ENCODE measurements at regions not wholly inside any gene's neighbourhood (a gene's known extent, or its start where the extent isn't known, plus 50 kb on each side); places are given as distances from the start of the nearest gene placed in this dataset.

DNA sequence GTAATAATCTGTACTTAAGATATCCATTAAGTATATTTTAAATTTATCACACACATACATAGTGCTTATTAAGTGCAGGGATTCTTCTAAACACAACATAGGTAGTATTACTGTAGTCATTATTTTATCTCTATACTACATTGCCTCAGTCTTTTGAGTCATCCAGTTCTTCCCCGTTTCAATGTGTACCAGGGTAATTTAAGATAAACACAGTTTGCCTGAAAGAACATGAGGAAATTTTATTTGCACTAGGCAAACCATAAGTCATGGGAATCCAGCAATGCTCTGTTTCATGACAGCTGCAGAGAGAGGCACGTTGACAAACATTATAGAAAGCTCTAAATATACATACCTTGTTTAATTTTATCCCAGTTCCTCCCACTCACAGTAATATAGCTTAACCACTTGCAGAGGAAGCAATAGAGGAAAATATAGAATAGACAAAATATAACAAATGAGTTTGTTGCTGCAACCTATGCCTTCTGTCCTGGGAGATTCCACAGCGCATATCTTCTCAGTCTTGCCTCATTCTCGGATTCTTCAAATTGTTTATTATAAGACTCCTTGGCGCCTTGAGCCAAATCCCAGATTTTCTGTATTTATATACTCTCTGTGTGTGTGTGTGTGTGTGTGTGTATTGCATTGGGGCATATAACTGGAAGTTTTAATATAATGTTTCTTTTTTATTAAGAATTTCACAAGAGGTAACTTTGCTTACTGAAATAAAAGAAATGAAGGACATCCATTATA is 258.6 kb downstream of the FAM133A start (continued):
- TF ChIP-seq, protein P1, sequence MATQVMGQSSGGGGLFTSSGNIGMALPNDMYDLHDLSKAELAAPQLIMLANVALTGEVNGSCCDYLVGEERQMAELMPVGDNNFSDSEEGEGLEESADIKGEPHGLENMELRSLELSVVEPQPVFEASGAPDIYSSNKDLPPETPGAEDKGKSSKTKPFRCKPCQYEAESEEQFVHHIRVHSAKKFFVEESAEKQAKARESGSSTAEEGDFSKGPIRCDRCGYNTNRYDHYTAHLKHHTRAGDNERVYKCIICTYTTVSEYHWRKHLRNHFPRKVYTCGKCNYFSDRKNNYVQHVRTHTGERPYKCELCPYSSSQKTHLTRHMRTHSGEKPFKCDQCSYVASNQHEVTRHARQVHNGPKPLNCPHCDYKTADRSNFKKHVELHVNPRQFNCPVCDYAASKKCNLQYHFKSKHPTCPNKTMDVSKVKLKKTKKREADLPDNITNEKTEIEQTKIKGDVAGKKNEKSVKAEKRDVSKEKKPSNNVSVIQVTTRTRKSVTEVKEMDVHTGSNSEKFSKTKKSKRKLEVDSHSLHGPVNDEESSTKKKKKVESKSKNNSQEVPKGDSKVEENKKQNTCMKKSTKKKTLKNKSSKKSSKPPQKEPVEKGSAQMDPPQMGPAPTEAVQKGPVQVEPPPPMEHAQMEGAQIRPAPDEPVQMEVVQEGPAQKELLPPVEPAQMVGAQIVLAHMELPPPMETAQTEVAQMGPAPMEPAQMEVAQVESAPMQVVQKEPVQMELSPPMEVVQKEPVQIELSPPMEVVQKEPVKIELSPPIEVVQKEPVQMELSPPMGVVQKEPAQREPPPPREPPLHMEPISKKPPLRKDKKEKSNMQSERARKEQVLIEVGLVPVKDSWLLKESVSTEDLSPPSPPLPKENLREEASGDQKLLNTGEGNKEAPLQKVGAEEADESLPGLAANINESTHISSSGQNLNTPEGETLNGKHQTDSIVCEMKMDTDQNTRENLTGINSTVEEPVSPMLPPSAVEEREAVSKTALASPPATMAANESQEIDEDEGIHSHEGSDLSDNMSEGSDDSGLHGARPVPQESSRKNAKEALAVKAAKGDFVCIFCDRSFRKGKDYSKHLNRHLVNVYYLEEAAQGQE (IDR thresholded peaks at IDR 0.05; ENCODE audit: low read depth), result no peak
- no peak for TF ChIP-seq SIN3A (IDR thresholded peaks at IDR 0.05; ENCODE audit: low read depth)
- no peak for TF ChIP-seq ZNF274 (IDR thresholded peaks at IDR 0.05; ENCODE audit: low read depth, low read length)
- no peak for TF ChIP-seq CEBPB (IDR thresholded peaks at IDR 0.05; ENCODE audit: low read depth)
- TF ChIP-seq SP1 (IDR thresholded peaks at IDR 0.05; ENCODE audit: low read depth), result no peak
- no peak for TF ChIP-seq EGR1 (IDR thresholded peaks at IDR 0.05; ENCODE audit: low read depth)

DNA sequence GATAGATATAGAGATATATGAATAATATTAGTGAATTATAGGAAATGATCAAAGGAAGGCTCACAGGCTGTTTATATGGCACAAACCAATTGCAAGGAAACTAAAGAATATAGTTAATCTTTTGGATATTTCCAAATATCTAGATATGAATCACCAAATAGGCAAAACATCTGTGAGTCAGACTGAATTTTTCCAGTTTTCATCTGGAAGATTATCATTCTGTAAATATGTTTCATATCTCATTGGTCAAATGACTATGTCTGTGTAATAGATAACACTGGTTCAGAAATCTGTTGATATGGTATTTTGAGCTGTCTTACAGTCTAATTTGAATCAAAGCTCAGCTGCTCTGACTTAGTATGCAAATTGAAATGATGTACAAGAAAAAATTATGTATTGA is 303.6 kb downstream of the FAM133A start:
- no peaks in the 10 kb centered on the region for H3K9me3 ChIP-seq (ENCODE audit: control insufficient read depth in 1 of 2, insufficient read depth in 1 of 2, low read depth in 1 of 2, low read length in 2 of 2)
- H4K20me1 ChIP-seq (ENCODE audit: insufficient read depth), result no peaks in the 10 kb centered on the region
- H3K27ac ChIP-seq (ENCODE audit: low read depth, low read length), result no peak overlapping the region
- no peak overlapping the region for H3K4me3 ChIP-seq (replicated peaks in 1 of 2; ENCODE audit: low read depth in 1 of 2, low read length in 2 of 2)
- ChIA-PET RAD21 (ENCODE audit: low non-redundant PET in 1 of 2, low total read pairs in 2 of 2, uncharacterized antibody in 2 of 2, unreplicated experiment in 2 of 2) (no interaction called here), POLR2A (no interaction called here), CTCF (no interaction called here)
- no peak overlapping the region for H3K9ac ChIP-seq (ENCODE audit: low read length)
- ATAC-seq, result no peak
- no peak for DNase-seq (ENCODE audit: low read depth, low spot score)
- no peak overlapping the region for H2AFZ ChIP-seq (ENCODE audit: low read depth, low read length, poor library complexity, severe bottlenecking)
- H3K4me1 ChIP-seq (ENCODE audit: control insufficient read depth in 1 of 2, insufficient read depth in 2 of 2, low read length in 2 of 2), result no peaks in the 10 kb centered on the region
- BruUV-seq (replicated peaks), result no TSS peak
- no peaks in the 10 kb centered on the region for H3K9me2 ChIP-seq (ENCODE audit: insufficient read depth)
- intact Hi-C loops (cut with micrococcal nuclease), result no loop called here
- H3K27me3 ChIP-seq (ENCODE audit: insufficient read depth, low read length), result no peaks in the 10 kb centered on the region
- H3K4me2 ChIP-seq (ENCODE audit: low read length), result no peak overlapping the region
- H3K79me2 ChIP-seq (ENCODE audit: insufficient read depth, low read length), result no peaks in the 10 kb centered on the region
- H3K36me3 ChIP-seq (ENCODE audit: control insufficient read depth in 1 of 2, insufficient read depth in 2 of 2, low read length in 2 of 2), result no peaks in the 10 kb centered on the region
- TF ChIP-seq EZH2phosphoT487 (IDR thresholded peaks at IDR 0.05; ENCODE audit: borderline replicate concordance), result no peak
- TF ChIP-seq YY1 (IDR thresholded peaks at IDR 0.05; ENCODE audit: extremely low read depth, insufficient replicate concordance, low read depth, low read length), result no peak
- TF ChIP-seq, protein P2, sequence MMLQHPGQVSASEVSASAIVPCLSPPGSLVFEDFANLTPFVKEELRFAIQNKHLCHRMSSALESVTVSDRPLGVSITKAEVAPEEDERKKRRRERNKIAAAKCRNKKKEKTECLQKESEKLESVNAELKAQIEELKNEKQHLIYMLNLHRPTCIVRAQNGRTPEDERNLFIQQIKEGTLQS (IDR thresholded peaks at IDR 0.05), result no peak
- TF ChIP-seq JUND (IDR thresholded peaks at IDR 0.05), result no peak
- no peak for TF ChIP-seq RAD21 (IDR thresholded peaks at IDR 0.05; ENCODE audit: low read depth)
- TF ChIP-seq TCF7L2 (IDR thresholded peaks at IDR 0.05; ENCODE audit: borderline replicate concordance, extremely low read depth, insufficient read depth, insufficient read length), result no peak
- no peak for TF ChIP-seq ZNF274 (IDR thresholded peaks at IDR 0.05; ENCODE audit: low read depth, low read length)
- no peak for TF ChIP-seq SRF (IDR thresholded peaks at IDR 0.05; ENCODE audit: low read depth)
- TF ChIP-seq, protein P3, sequence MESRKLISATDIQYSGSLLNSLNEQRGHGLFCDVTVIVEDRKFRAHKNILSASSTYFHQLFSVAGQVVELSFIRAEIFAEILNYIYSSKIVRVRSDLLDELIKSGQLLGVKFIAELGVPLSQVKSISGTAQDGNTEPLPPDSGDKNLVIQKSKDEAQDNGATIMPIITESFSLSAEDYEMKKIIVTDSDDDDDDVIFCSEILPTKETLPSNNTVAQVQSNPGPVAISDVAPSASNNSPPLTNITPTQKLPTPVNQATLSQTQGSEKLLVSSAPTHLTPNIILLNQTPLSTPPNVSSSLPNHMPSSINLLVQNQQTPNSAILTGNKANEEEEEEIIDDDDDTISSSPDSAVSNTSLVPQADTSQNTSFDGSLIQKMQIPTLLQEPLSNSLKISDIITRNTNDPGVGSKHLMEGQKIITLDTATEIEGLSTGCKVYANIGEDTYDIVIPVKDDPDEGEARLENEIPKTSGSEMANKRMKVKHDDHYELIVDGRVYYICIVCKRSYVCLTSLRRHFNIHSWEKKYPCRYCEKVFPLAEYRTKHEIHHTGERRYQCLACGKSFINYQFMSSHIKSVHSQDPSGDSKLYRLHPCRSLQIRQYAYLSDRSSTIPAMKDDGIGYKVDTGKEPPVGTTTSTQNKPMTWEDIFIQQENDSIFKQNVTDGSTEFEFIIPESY (IDR thresholded peaks at IDR 0.05; ENCODE audit: extremely low read depth, insufficient replicate concordance, low read length), result no peak
- no peak for TF ChIP-seq CEBPB (IDR thresholded peaks at IDR 0.05; ENCODE audit: low read depth)
- no peak for TF ChIP-seq SP1 (IDR thresholded peaks at IDR 0.05; ENCODE audit: low read depth)
- TF ChIP-seq CBX3 (IDR thresholded peaks at IDR 0.05; ENCODE audit: low read depth), result no peak
- TF ChIP-seq, protein P1 (IDR thresholded peaks at IDR 0.05; ENCODE audit: low read depth), result no peak
- TF ChIP-seq SIN3A (IDR thresholded peaks at IDR 0.05; ENCODE audit: low read depth), result no peak

All from HCT116 (cell line).